RWPE2 (cell line): ENCODE measurements at regions not wholly inside any gene's neighbourhood (a gene's known extent, or its start where the extent isn't known, plus 50 kb on each side); places are given as distances from the start of the nearest gene placed in this dataset.

Source experiments
- ATAC-seq: fragments of 200-7000 bp; cut with Tn5 transposase; 3 replicates; pipeline ENCODE4 v1.9.1; 2021; ENCODE audit warnings: low read depth
- DNase-seq: peaks from one replicate; pipeline ENCODE4 v3.0.0-alpha.2; 2020; ENCODE audit warnings: low spot score
- H3K27ac ChIP-seq: fragments of 450-650 bp; 2 replicates; pipeline ENCODE4 v1.5.1; 2017; ENCODE audit warnings: mild to moderate bottlenecking; ENCODE audit not compliant: poor library complexity, severe bottlenecking
- H3K27me3 ChIP-seq: fragments of 250-450 bp; sonication (Bioruptor Pico); 2 replicates; pipeline ENCODE4 v1.5.1; 2021; ENCODE audit warnings: mild to moderate bottlenecking, moderate library complexity; ENCODE audit not compliant: insufficient read depth, poor library complexity, severe bottlenecking
- H3K36me3 ChIP-seq: fragments of 250-450 bp; sonication (Bioruptor Pico); 2 replicates; pipeline ENCODE4 v1.5.1; 2020; ENCODE audit warnings: low read depth, mild to moderate bottlenecking, moderate library complexity
- H3K4me1 ChIP-seq: fragments of 250-450 bp; sonication (Bioruptor Pico); 2 replicates; pipeline ENCODE4 v1.5.1; 2021; ENCODE audit warnings: mild to moderate bottlenecking, moderate library complexity; ENCODE audit not compliant: insufficient read depth, poor library complexity, severe bottlenecking
- H3K4me3 ChIP-seq: fragments of 250-450 bp; sonication (Bioruptor Pico); 2 replicates; pipeline ENCODE4 v1.5.1; 2021; ENCODE audit warnings: mild to moderate bottlenecking, moderate library complexity; ENCODE audit not compliant: severe bottlenecking
- H3K9me3 ChIP-seq: fragments of 250-450 bp; sonication (Bioruptor Pico); 2 replicates; pipeline ENCODE4 v1.5.1; 2021; ENCODE audit warnings: mild to moderate bottlenecking, moderate library complexity; ENCODE audit not compliant: severe bottlenecking
- CTCF ChIP-seq: fragments of 450-650 bp; IDR thresholded peaks from one replicate; pipeline ENCODE4 v1.5.1; 2017; ENCODE audit warnings: mild to moderate bottlenecking, moderate library complexity; ENCODE audit not compliant: poor library complexity, severe bottlenecking

DNA sequence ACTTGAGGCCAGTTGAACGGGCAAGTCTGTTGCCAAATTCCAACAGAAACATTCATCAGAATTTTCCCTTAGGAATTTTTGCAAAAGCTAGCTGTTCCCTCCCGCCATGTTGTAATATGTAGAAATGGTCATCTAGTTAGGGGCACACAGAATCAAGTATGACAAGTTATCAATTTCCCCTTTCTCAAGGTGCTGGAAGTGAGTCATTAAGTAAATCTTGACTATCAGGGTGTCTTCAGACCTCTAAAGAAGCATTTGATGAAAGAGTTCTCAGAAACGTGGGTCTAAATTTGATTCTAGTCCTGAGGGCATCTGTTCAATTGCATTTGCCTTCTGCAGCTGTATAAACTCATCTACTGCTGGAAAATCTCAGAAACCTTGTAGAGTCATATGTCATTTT is 123.4 kb upstream of the FRMD4B start:
- DNase-seq: no peak
- TF ChIP-seq CTCF: no peak
- peak overlapping the region; percentile 36 for H3K27ac ChIP-seq
- 0 out of 2 replicates have a peak, but pooled peaks cover 8% of the 10 kb centered on the region for H3K36me3 ChIP-seq
- H3K27me3 ChIP-seq: no peaks in the 10 kb centered on the region
- ATAC-seq: peak; percentile 52; the same call in 2 of the 3 replicates
- H3K4me1 ChIP-seq: peaks cover 44% of the 10 kb centered on the region
- H3K4me3 ChIP-seq: no peak overlapping the region
- no peaks in the 10 kb centered on the region for H3K9me3 ChIP-seq

GRCh38 chr3:69505770-69506407 is 120.0 kb upstream of the FRMD4B start:
- DNase-seq: no peak
- peak overlapping the region; percentile 62 for H3K27ac ChIP-seq

DNA sequence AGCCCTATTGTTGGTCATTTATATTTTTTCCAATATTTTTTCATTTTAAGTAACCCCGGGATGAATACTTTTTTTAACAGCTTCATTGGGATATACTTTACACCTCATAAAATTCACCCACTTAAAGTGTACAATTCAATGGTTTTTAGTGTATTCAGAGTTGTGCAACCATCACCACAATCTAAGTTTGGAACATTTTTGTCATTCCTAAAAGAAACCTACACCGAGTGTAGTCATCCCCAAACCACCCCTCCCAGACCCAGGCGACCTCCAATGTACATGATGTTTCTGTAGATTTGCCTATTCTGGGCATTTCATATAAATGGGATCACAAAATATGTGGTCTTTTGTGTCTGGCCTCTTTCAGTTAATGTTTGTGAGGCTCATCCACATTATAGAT is 118.3 kb upstream of the FRMD4B start:
- H3K4me1 ChIP-seq: peaks cover 26% of the 10 kb centered on the region
- no peaks in the 10 kb centered on the region for H3K36me3 ChIP-seq
- H3K9me3 ChIP-seq: no peaks in the 10 kb centered on the region
- ATAC-seq (peak; percentile 82), DNase-seq (no peak)
- H3K27ac ChIP-seq: peak overlapping the region; percentile 62
- no peak overlapping the region for H3K4me3 ChIP-seq
- H3K27me3 ChIP-seq: no peaks in the 10 kb centered on the region
- TF ChIP-seq CTCF: no peak

More at GRCh38 chr3:69505770-69506407, 120.0 kb upstream of the FRMD4B start:
- Histone ChIP-seq H3K4me3 (no peak overlapping the region), H3K4me1 (peaks cover 42% of the 10 kb centered on the region), H3K9me3 (no peaks in the 10 kb centered on the region), H3K27me3 (no peaks in the 10 kb centered on the region), H3K36me3 (no peaks in the 10 kb centered on the region)
- ATAC-seq: no peak
- TF ChIP-seq CTCF: no peak

DNA sequence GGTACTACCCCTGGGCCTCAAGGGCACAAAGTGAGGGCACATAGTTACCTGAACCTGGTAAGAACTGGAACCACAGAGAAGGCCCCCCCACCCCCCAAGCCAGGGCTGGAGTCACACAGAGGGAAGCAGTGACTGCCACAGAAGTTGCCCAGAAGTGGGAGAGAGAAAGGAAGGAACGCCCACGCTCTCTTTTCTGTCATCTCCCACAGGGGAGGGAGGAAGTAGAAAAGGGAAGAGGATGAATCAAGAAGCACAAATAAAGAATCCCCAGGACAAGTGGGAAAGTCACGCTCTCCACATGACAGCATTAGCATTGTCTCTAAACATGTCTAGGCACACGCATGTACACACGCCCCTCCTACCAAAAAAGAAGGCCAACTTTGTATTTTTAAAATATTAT is 114.7 kb upstream of the FRMD4B start:
- no peaks in the 10 kb centered on the region for H3K9me3 ChIP-seq
- H3K4me3 ChIP-seq: no peak overlapping the region
- no peak for TF ChIP-seq CTCF
- peaks cover 8% of the 10 kb centered on the region; the same call in 1 of the 2 replicates for H3K36me3 ChIP-seq
- DNase-seq (no peak), ATAC-seq (no peak)
- H3K4me1 ChIP-seq: peaks cover 16% of the 10 kb centered on the region
- no peak overlapping the region for H3K27ac ChIP-seq
- no peaks in the 10 kb centered on the region for H3K27me3 ChIP-seq

- Histone ChIP-seq H3K36me3 (peaks cover 8% of the 10 kb centered on the region; the same call in 1 of the 2 replicates), H3K4me3 (no peak overlapping the region), H3K27ac (no peak overlapping the region), H3K4me1 (peaks cover 11% of the 10 kb centered on the region), H3K27me3 (no peaks in the 10 kb centered on the region), H3K9me3 (no peaks in the 10 kb centered on the region)
- ATAC-seq (no peak), DNase-seq (no peak)
- no peak for TF ChIP-seq CTCF
These were observed 114.1 kb upstream of the FRMD4B start for GRCh38 chr3:69499899-69500421.
